Uterus (tissue), 2 donors: ENCODE measurements at regions not wholly inside any gene's neighbourhood (a gene's known extent, or its start where the extent isn't known, plus 50 kb on each side); places are given as distances from the start of the nearest gene placed in this dataset.

ENCODE experiments used
- POLR2A ChIP-seq, 2 donors: fragments of 450-650 bp; IDR thresholded peaks; one replicate each; pipeline ENCODE4 v1.6.1; 2016; ENCODE audit warnings: antibody characterized with exemption in 2 of 2, mild to moderate bottlenecking in 1 of 2, moderate library complexity in 1 of 2
- TF ChIP-seq, protein P1 (sequence below), 4 experiments: fragments of 200-600 bp in 2 of 4; fragments of 450-650 bp in 2 of 4; sonication (generic) in 2 of 4; IDR thresholded peaks; one replicate each; pipeline ENCODE4 v1.5.1; 2016 to 2019; ENCODE audit warnings: antibody characterized with exemption in 4 of 4, mild to moderate bottlenecking in 2 of 4, moderate library complexity in 1 of 4

DNA sequence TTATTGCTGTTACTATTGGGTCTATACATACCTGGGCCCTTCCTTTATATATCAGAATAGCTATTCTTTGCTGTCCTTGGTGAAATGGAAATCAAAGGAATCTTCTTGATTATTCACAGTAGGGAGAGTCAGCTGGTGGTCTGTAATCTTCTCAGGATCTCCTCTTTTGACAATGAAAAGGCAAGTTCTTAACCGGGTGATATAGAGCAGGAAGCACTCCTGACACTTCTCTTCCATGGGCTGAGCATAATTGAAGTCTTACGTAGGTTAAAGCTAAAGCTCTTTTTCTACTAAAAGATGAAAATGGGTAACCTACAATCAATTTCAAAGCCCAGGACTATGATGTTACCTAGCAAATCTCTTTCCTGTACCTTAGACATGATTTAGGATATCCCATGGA lies 274.9 kb upstream of the LCORL start:
- TF ChIP-seq, protein P1, sequence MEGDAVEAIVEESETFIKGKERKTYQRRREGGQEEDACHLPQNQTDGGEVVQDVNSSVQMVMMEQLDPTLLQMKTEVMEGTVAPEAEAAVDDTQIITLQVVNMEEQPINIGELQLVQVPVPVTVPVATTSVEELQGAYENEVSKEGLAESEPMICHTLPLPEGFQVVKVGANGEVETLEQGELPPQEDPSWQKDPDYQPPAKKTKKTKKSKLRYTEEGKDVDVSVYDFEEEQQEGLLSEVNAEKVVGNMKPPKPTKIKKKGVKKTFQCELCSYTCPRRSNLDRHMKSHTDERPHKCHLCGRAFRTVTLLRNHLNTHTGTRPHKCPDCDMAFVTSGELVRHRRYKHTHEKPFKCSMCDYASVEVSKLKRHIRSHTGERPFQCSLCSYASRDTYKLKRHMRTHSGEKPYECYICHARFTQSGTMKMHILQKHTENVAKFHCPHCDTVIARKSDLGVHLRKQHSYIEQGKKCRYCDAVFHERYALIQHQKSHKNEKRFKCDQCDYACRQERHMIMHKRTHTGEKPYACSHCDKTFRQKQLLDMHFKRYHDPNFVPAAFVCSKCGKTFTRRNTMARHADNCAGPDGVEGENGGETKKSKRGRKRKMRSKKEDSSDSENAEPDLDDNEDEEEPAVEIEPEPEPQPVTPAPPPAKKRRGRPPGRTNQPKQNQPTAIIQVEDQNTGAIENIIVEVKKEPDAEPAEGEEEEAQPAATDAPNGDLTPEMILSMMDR (IDR thresholded peaks at IDR 0.05): no peak
- no peak for TF ChIP-seq POLR2A (IDR thresholded peaks at IDR 0.05)
